Glomerular visceral epithelial cell (primary cell): ENCODE measurements at regions not wholly inside any gene's neighbourhood (a gene's known extent, or its start where the extent isn't known, plus 50 kb on each side); places are given as distances from the start of the nearest gene placed in this dataset.
"Not testable (repeated sequence)": the region's sequence is repeated elsewhere in the genome, so short reads cannot be mapped to it uniquely, and the experiment has no call there.

Source experiments
- DNase-seq: peaks from one replicate; pipeline ENCODE4 v3.0.0-alpha.2; 2016; ENCODE audit errors: extremely low spot score

DNA sequence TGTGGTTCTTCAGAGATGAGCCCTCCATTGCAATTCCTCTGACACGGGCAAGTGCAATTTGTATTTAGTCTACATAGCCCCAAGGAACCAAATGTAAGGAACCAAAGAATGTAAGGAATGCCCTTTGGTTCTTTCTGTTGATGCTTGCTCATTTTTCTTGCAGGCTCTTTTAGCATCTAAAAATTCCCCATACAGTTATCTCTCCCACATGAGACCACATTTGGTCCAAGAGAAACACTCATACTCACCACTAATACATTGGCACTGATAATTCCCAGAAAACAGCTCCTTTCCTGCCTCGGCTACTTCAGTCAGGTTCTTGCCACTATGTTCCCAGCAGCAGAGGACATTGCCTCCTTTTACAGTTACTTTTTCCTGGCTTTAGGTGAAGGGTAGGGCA is 332.6 kb downstream of the AEBP2 start:
- DNase-seq, result peak; percentile 40

GRCh38 chr12:19772776-19773175 is 333.5 kb downstream of the AEBP2 start:
- no peak for DNase-seq

- DNase-seq, result no peak
These were observed 335.9 kb downstream of the AEBP2 start for GRCh38 chr12:19775241-19775640.

GRCh38 chr12:19775976-19776375 is 336.7 kb downstream of the AEBP2 start:
- DNase-seq, result not testable (repeated sequence)

DNA sequence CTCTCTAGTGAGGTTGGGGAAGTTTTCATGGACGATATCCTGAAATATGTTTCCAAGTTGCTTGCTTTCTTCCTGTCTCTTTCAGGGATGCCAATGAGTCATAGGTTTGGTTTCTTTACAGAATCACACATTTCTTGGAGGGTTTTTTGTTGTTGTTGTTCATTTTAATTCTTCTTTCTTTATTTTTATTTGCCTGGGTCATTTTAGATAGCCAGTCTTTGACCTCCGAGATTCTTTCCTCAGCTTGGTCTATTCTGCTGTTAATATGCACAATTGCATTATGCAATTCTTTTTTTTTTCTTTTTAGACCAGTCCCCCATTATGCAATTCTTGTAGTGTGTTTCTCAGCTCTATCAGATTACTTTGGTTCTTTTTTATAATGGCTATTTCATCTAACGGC is 338.9 kb downstream of the AEBP2 start:
- no peak for DNase-seq

DNA sequence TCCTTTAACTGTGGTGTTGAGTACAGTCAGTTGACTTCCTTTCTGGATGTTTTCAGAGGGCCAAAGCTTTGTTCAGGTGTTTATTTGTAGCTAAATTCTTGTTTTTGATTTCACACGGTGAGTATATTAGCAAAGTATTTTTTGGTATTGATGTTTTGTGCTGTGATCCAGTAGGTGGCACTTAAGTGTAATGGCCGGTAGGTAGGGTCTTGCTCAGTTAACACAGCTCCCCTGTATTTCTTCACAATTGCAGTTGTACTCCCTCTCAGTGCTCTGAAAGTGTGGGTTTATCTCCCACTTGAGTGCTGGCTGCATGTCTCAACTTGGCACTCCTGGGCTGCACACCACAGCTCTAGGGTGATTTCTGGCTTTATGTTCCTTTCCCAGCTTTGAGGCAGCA is 339.5 kb downstream of the AEBP2 start:
- no peak for DNase-seq

DNA sequence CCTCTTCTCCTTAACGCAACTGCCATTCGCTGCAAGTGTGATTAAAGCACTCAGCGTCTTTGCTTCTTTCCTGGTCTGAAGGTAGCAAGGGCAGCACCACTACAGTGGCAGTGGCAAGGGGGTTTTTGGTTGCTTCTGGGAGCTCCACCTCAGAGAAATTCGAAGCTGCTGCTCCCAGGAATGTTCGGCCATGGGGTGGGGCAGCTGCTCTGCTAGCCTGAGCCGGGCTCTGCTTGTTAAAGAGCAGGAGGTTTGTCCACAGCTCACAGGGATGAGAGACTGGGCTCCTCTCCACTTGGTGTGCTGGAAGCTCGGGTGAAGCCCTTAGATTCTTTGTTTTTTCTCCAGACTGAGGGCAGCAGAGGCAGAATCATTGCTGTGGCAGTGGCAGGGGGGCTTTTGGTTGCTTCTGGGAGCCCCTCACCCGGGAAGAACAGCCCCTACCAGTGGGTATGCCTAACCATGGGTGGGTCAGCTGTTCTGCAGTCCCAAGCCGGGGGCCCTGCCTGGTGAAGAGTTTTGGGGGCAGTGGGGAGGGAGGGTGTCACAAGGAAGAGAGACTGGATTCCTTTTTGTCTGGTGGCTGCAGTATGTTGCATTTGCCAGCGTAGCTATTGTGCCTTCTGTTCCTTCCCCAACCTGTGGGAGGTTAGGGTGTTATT is 340.2 kb downstream of the AEBP2 start:
- DNase-seq, result no peak

GRCh38 chr12:19780460-19780859 is 341.2 kb downstream of the AEBP2 start:
- no peak for DNase-seq

- DNase-seq, result no peak
These were observed 344.5 kb downstream of the AEBP2 start for GRCh38 chr12:19783547-19784444.

DNA sequence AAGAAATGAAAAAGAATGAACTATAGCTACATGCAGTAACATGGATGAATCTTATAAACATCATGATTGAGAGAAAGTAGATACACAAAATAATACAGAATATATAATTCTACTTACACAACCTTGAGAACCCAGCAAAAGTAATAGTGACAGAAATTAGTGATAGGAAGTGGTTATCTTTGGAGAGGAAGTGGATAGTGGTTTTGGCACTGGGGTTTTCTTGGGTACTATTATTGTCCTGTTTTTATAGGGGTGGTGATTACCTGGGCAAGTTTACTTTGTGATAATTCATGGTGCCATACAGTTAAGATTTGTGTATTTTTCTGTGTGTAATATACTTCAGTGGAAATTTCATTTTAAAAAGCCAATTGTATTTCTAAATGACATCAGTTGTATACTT is 352.7 kb downstream of the AEBP2 start:
- DNase-seq, result no peak

- peak; percentile 29 for DNase-seq
These were observed 354.8 kb downstream of the AEBP2 start for GRCh38 chr12:19794116-19794515.

DNA sequence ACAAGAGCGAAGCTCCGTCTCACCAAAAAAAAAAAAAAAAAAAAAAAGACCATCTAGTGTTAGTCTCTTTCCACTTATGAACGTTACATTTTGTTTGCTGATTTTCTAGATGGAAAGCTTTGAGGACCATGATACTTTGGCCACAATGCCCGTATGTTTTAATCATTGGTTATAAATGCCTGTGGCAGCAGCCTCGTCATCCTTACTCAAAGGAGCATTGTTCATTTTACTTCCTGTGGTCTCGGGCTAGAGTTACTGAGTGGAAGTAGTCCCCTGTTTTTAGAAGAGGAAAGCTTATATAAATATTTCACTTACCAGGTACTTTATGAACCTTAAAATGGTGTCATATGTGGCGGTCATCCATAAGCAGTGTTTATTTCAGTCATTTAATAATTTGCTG is 359.9 kb downstream of the AEBP2 start:
- peak; percentile 41 for DNase-seq

GRCh38 chr12:19799895-19800602 is 360.8 kb downstream of the AEBP2 start:
- peak; percentile 20 for DNase-seq

DNA sequence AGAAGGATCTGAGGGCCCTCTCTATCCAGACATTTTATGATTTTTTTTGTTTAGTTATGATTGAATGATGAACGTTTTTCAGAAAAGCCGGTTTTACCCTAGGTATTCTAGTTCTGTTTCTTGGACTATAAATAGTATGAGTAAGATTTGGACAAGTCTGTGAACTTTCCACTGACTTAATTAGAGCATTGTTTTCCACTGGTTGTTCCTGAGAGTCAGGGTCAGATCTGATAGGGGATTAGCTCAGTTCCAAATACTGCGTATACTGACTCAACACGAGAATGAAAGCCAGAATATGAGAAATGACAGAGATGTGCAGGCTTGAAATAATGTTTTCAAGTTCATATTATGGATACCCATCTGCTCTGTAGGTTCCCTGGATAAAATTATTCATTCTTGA is 361.6 kb downstream of the AEBP2 start:
- DNase-seq, result no peak

DNA sequence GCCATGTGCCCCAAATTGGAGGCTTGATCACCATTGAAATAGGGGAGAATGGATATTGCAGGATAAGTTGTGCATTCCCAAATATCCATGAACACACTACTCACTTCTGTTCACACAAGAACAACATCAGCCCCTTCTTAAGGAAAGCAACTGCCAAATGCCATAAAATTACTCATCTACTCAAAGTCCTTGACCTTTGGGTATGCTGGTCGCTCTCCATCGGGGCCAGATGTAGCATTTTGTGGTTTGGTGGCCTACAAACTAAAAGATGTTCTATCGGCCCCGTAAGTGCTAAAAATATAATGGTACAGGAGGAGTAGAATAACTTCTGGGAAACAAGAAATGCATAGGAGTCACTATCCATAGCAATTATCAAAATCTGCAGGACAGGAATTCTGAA is 362.6 kb downstream of the AEBP2 start:
- DNase-seq, result no peak

DNA sequence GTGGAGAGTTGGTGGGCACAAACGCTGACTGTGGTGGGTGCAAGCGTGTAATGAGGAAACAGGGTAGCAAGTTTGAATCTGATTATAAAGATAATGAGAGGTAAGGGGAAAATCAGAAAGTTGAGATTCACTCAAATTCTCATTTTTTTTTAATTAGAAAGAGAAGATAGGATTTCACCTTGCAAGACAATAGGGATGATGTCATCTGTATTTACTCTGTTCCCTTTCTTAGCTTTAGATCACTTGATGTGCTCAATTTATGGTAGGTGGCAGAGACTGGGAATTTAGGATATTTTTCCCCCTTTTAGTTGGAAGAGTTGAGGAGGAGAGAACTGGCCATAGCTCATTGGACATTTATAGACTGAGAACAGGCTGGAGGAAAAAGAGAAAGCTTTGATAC is 363.6 kb downstream of the AEBP2 start:
- DNase-seq, result no peak

DNA sequence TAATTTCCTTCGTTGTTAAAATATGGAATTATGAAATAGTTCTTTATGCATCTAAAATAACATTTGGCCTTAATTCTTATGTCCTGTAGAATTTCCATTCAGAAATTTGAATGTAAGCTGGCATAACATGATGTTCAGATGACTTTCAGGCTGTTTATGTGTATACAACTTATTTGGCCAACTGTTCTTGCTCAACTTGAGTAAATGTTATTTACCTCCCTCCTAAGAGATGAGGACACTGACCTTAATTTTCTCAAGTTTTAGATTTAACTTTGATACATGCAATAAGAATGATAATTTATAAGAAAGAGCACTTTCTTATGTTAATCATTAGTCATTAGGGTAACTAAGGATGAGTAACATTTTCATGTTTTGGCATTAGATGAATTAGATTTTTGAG is 365.4 kb downstream of the AEBP2 start:
- no peak for DNase-seq

DNA sequence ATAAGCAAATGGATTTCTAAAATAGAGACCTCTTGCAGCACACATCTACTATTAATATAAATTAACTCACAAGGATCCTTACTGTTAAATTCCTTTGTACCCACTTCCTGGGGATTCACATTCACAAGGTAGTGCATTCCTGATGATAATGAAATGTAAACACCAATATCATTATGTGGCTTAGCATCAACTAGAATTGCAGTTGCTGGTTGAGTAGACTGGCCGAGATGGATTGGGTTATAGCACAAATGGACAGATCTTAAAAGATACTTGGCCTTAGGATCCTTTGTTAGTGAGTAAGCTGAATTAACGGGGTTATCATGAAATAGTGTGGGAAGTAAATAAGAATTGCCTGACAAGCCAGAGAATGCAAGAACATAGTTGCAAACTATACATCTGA is 369.1 kb downstream of the AEBP2 start:
- DNase-seq, result no peak

- DNase-seq, result no peak
These were observed 370.9 kb downstream of the AEBP2 start for GRCh38 chr12:19810213-19810612.

GRCh38 chr12:19811922-19812321 is 372.6 kb downstream of the AEBP2 start:
- no peak for DNase-seq

DNA sequence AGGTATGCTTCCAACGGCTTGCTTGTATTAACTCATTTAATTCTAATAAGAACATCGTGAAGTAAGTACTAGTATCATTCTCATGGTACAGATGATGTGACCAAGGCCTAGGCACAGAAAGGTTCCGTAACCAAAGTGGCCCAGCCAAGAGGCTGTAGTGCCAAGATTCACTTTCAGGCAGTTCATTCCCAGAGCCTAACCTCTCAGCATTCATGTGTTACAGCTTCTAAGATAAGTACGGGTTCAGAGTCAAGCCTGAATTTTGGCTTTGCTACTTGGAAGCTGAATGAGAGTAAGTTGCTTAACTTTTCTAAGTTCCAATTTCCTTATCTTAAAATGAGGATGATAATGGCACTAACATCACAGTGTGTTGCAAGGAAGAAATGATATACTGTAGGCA is 379.9 kb downstream of the AEBP2 start:
- DNase-seq, result no peak

- DNase-seq, result no peak
These were observed 383.2 kb downstream of the AEBP2 start for GRCh38 chr12:19822476-19822875.

GRCh38 chr12:19823326-19823725 is 384.0 kb downstream of the AEBP2 start:
- DNase-seq, result not testable (repeated sequence)
